Kidney (tissue), 13 donors: ENCODE measurements at regions not wholly inside any gene's neighbourhood (a gene's known extent, or its start where the extent isn't known, plus 50 kb on each side); places are given as distances from the start of the nearest gene placed in this dataset.

Experiments used
- DNase-seq, 5 donors: peaks; one replicate each; pipeline ENCODE4 v3.0.0-alpha.2; 2013 to 2020
- FAIRE-seq: peaks from 2 replicates; lab custom pipeline; 2012; peaks lifted over from hg19 to GRCh38; lab: Jason Lieb, UNC
- H3K27ac ChIP-seq, 2 donors: one replicate each; pipeline ENCODE4 v1.7.0; 2013; ENCODE audit warnings: low read depth in 2 of 2, low read length in 2 of 2, inconsistent platforms in 1 of 2
- H3K27me3 ChIP-seq: one replicate; pipeline ENCODE4 v1.7.1; 2013; ENCODE audit warnings: low read length, inconsistent platforms; ENCODE audit not compliant: control insufficient read depth, insufficient read depth
- H3K36me3 ChIP-seq, 3 donors: one replicate each; pipeline versions ENCODE4 v1.7.0 to v1.7.1; 2013; ENCODE audit warnings: low read length in 3 of 3, control low read depth in 1 of 3, inconsistent platforms in 1 of 3; ENCODE audit not compliant: insufficient read depth in 3 of 3, control insufficient read depth in 2 of 3
- H3K4me1 ChIP-seq, 3 donors: one replicate each; pipeline versions ENCODE4 v1.7.0 to v1.7.1; 2013; ENCODE audit warnings: low read length in 3 of 3, inconsistent platforms in 1 of 3, low read depth in 1 of 3; ENCODE audit not compliant: control insufficient read depth in 2 of 3, insufficient read depth in 2 of 3
- H3K4me3 ChIP-seq, 3 donors: one replicate each; pipeline versions ENCODE4 v1.7.0 to v1.8.1; 2013; ENCODE audit warnings: low read length in 3 of 3, control low read depth in 1 of 3, inconsistent platforms in 1 of 3
- H3K9ac ChIP-seq, 3 donors: one replicate each; pipeline versions ENCODE4 v1.7.0 to v1.7.1; 2013; ENCODE audit warnings: low read length in 3 of 3, control low read depth in 1 of 3, inconsistent platforms in 1 of 3
- H3K9me3 ChIP-seq, 3 donors: one replicate each; pipeline versions ENCODE4 v1.7.0 to v1.7.1; 2013; ENCODE audit warnings: low read length in 3 of 3, control low read depth in 1 of 3, inconsistent platforms in 1 of 3; ENCODE audit not compliant: control insufficient read depth in 2 of 3, insufficient read depth in 1 of 3
- intact Hi-C: fragments of 100-400 bp; cut with DNase I; formaldehyde crosslinking; loops from one replicate; pipeline ENCODE4 v1.11.1; 2022
- TF ChIP-seq, protein P1 (sequence below): IDR thresholded peaks from 3 replicates; pipeline ENCODE4 v1.5.1; 2012; ENCODE audit warnings: mild to moderate bottlenecking, moderate library complexity, borderline replicate concordance; ENCODE audit not compliant: insufficient read depth; ENCODE audit errors: extremely low read depth
- donor health status: control.
- donor health status: control.
- donor health status: control.
- donor health status: control.
- donor health status: control.
- donor health status: DM: yes; HTN: yes; CAD: no.
- donor health status: Normal renal cell carcinoma (clear cell type).

- H3K9me3 ChIP-seq, result no peaks in the 10 kb centered on the region
- FAIRE-seq (no peak), DNase-seq (no peak)
- no peaks in the 10 kb centered on the region for H3K36me3 ChIP-seq
- TF ChIP-seq, protein P1, sequence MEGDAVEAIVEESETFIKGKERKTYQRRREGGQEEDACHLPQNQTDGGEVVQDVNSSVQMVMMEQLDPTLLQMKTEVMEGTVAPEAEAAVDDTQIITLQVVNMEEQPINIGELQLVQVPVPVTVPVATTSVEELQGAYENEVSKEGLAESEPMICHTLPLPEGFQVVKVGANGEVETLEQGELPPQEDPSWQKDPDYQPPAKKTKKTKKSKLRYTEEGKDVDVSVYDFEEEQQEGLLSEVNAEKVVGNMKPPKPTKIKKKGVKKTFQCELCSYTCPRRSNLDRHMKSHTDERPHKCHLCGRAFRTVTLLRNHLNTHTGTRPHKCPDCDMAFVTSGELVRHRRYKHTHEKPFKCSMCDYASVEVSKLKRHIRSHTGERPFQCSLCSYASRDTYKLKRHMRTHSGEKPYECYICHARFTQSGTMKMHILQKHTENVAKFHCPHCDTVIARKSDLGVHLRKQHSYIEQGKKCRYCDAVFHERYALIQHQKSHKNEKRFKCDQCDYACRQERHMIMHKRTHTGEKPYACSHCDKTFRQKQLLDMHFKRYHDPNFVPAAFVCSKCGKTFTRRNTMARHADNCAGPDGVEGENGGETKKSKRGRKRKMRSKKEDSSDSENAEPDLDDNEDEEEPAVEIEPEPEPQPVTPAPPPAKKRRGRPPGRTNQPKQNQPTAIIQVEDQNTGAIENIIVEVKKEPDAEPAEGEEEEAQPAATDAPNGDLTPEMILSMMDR, result no peak
- intact Hi-C loops, result no loop called here
- H3K27ac ChIP-seq, result no peak overlapping the region
- no peak overlapping the region for H3K9ac ChIP-seq
- H3K4me3 ChIP-seq, result no peak overlapping the region
- H3K27me3 ChIP-seq, result no peaks in the 10 kb centered on the region
- H3K4me1 ChIP-seq, result no peaks in the 10 kb centered on the region
These were observed 176.0 kb downstream of the ESRRB start for GRCh38 chr14:76551906-76552305.

DNA sequence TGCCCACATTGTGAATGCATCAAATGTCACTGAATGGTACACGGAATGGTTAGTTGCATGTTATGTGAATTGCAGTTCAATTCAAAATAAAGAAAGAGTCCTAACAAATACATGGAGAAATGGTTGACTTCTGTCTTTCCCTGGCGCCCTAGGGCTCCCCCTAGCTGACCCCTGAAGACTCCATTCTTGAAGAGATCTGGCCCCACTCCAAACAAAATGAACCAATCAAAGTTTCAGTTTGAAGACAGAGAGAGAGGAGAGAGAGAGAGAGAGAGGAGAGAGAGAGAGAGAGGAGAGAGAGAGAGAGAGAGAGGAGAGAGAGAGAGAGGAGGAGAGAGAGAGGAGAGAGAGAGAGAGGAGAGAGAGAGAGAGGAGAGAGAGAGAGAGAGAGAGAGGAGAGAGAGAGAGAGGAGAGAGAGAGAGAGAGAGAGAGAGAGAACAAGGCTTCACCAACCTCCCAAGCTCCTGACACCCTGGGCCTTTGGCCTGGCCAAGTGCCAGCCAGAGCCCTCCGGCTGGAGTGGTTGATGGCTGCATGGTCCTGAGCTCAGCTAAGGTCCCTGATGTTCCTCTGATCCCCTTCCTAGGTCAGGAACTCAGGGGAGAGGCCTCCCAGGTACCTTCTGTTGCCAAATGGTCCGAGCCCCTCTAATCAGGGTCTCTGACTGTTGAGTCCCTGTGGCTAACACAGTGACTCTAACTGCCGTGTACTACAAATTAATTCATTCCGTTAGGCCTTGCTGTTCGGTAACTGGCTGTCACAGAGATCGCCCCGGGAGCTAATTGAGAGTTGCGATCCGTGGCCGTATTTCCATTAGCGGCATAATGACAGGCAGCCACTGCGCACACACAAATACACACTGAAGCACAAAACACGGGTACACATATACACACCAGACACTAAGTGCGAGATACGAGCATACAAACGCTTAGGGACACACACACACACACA lies 188.8 kb downstream of the ESRRB start:
- Histone ChIP-seq H3K9me3 (peaks cover 0 to 6% (median 0%) of the 10 kb centered on the region in 3 donors), H3K27ac (no peak overlapping the region), H3K4me1 (no peaks in the 10 kb centered on the region), H3K27me3 (no peaks in the 10 kb centered on the region), H3K9ac (no peak overlapping the region), H3K4me3 (no peak overlapping the region), H3K36me3 (no peaks in the 10 kb centered on the region)
- peak in 3 of 5 donors; percentile 49 to 54 (median 51) for DNase-seq
- intact Hi-C loops, result no loop called here
- TF ChIP-seq, protein P1, result no peak
- FAIRE-seq, result no peak

DNA sequence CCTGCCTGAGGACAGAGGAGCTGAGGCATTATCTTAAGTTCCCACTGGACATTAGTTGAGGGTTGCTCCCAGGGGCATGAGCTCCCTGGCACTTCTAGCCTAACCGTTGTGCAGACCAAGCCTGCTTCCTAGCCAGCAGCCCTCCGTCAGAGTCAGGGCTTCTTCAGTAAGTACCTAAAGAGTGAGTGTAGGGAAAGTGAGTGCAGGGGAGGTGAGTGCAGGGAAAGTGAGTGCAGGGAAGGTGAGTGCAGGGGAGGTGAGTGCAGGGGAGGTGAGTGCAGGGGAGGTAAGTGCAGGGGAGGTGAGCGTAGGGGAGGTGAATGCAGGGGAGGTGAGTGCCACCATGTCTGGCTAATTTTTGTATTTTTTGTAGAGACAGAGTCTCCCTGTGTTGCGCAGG lies 190.5 kb downstream of the ESRRB start:
- no peaks in the 10 kb centered on the region for H3K4me1 ChIP-seq
- no peak overlapping the region for H3K9ac ChIP-seq
- no peak overlapping the region for H3K27ac ChIP-seq
- no peaks in the 10 kb centered on the region for H3K27me3 ChIP-seq
- DNase-seq, result no peak
- TF ChIP-seq, protein P1, result no peak
- no peaks in the 10 kb centered on the region for H3K36me3 ChIP-seq
- peaks cover 0 to 6% (median 0%) of the 10 kb centered on the region in 3 donors for H3K9me3 ChIP-seq
- intact Hi-C loops, result no loop called here
- FAIRE-seq, result no peak
- H3K4me3 ChIP-seq, result no peak overlapping the region
